ENCODE measurements at regions not wholly inside any gene's neighbourhood (a gene's known extent, or its start where the extent isn't known, plus 50 kb on each side); places are given as distances from the start of the nearest gene placed in this dataset.

DNA sequence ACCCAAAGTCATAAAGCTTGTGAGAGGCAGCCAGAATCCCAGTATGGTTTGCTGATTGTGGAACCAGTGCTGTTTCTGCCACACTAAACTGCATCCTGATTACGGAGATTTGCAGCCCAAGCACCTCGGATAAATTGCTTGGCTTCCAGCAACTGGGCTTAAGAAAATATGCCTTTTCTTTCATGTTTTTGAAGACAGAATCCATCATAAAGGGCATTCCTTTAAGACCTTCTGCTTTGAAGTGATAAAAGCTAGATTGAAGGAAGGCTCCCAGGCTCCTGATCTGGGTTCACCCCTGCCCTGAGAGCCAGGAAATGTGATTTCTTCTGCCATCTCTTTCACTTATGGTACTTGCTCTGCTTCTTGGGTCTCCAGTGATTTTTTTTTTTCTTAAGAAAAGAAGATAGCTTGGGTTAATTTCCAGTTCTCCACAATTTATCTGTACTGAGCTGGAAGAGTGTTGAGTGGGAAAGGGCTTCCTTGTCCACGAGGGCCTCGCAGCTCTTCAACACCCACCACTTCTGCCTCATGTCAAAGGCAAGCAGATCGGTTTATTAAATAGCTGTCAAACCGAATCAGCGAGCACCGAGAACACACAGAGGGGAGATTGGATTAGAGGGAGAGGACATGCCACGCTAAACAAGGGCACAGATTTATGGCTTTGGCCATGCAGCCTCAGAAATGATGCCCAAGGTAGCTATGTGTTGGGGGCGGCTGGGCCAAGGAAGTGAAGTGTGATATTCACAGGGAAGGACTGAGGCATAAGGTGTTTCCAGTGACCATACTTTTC is 94.9 kb upstream of the TBX20 start:
- no peak for TF ChIP-seq ZNF274 (IDR thresholded peaks at IDR 0.05; ENCODE audit: low read depth, low read length)
- no peak for TF ChIP-seq YY1 (IDR thresholded peaks at IDR 0.05; ENCODE audit: insufficient read depth, insufficient read length)

Data from NT2/D1 (cell line).